GM19351 (cell line): ENCODE measurements at regions not wholly inside any gene's neighbourhood (a gene's known extent, or its start where the extent isn't known, plus 50 kb on each side); places are given as distances from the start of the nearest gene placed in this dataset.

ENCODE experiments used
- ATAC-seq: cut with Tn5 transposase; IDR thresholded peaks from one replicate; pipeline ENCODE4 v1.9.1; 2021; ENCODE audit warnings: mild to moderate bottlenecking, moderate library complexity; ENCODE audit not compliant: unreplicated experiment

DNA sequence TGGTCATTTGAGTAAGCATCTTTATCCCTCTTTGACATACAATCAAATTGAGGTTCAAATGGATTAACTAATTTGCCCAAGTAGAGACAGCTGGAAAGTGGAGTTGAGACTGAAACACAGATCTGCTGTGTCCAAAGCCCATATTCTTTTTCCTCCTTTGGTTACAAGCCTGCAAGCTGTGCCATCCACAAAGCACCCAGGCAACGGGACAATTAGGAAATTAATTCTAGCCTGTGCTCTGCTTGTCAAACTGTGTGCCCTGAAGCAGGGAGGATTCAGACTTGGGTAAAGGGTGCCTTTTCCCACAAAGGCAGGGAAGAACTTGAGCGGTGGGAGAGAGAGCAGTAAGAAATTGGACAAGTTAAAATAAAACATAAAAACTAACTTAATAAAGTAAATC, 127.9 kb downstream of the DTWD1 start:
- ATAC-seq, result no peak

DNA sequence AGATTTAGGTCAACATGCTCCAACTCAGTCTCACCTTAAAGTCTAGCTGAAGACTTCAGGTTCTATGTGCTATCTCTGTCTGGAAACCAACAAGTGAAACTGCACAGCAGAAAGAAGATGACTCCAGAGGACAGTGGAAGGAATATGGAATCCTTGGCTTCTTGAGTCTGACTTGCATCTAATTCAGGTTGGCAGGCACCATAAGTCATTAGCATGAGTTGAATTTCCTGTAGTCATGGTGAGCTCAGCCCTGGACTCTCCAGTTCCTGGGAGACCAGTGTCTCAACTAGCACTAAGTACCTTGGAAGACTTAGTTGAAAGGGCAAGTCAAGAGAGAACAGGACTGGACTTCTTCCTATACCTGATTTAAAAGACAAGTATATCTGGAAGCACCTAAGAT, 129.7 kb downstream of the DTWD1 start:
- no peak for ATAC-seq

DNA sequence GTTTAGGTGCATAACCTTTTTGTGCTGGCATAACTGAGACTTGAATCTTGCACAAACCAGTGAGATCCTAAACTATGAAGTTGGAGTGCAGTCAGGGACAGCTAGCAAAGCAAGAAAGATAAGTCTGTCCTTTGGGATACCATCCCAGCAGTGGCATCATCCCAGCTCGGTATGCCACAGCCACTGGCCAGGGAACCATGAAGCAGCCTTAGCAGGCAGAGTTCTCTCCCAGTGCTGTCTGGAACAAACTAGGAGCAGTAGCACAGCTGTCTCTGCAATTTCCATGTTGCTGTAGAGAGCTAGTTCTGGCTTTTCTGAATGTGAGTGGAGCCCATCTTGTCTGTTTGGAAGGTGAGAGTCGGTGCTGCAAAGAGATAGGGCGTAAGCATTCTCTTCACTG, 130.3 kb downstream of the DTWD1 start:
- ATAC-seq, result no peak

DNA sequence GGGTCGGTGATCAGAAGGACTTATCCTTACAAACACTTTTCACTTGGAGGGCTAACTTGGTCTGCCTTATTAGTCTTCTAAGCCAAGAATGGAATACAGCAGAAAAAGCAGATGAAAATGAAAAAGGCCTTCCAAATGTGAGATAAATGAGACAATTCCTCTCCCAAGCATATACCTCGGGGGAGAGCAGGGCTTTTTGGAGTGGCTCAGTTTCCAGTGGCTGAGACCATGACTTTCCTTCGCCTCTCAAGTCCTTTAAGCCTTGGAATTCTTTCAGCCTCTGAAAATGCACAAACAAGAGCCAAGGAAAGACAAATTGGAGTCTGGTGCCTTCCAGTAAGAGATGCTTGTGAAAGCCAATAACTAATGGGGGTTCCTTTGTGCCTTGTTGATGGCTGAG, 130.9 kb downstream of the DTWD1 start:
- no peak for ATAC-seq

DNA sequence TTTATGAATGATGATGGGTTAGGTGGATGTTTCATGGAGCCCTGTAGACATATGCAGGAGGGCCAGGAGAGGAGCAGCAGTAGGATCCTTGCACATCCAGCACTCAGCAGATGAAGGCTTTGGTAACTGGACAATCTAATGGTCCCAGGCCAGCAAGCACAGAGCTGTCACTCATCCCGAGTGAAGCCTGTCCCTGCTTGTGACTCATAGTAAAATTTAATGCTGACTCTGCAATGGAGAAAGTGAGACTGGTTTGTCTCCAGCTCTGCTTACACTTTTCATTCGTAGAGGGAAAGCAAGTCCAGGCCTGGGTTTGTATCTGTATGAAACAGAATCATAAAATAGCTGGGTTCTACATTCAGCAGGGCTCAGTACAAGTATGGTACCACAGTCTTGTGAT, 131.7 kb downstream of the DTWD1 start:
- no peak for ATAC-seq

DNA sequence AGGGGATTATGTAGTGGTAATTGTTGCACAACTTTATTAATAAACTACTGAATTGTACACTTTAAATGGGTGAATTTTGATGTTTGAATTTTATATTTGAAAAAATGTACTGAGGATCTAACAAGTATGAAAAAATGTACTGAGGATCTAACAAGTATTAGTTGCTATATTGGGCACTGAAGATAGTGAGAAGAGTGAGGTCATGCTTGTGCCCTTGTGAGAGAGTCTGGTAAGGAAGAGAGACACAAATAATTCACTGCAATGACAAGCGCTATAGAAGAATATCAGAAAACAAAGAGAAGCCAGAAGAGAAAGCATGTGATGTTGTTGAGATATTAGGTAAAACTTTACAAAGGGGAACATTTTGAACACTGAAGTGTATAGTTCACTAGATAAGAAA, 137.6 kb downstream of the DTWD1 start:
- no peak for ATAC-seq

DNA sequence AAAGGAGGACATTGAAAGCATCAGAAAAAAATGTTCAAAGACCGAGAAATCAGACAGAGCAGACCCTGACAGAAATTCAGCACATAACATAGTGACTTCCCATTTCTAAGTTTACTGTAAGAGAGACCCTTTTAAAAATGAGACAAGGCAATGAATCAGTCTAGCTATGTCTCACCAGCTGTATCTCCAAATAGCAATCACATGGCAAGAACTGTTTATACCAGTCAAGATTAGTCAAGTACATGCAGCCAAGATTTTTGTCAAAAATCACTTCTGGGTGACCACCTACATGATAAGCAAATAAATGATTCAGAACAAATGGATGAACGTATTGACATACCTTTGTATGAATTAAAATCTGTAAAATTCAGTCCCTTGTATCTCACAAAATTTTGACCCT, 138.0 kb downstream of the DTWD1 start:
- ATAC-seq, result no peak

DNA sequence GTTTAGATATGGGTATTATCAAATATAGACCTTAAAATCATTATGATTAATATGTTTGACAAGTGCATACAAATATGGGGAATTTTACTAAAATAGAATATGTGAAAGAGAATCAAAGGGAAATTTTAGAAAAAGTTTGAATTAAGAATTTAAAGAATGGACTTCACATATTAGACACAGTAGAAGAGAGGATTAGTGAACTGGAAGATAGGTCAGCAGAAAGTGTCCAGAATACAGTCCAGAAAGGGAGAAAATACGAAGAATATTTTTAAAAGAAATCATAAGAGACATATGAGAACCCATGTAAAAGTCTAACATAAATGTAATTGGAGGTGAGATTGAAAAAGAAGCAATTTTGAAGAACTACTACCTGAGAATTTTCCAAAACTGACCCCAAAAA, 139.9 kb downstream of the DTWD1 start:
- no peak for ATAC-seq

DNA sequence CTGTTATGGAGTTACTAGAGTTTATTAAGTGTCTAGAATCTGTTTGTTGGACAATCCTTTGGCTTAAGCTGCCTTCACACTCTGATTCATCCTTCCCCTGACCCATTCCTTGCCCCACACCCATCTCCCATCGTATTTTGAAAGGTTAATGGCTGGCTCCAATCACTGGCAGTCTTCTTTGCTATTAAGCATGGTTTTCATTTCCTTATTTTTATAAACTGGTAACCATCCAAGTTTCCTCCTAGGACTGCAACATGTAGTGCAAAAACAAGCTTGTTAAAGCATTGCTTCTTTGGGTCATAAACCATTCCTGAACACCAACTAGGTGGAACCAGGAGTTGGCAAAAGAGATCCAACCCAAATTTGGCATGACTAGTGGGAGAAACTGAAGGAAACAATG, 148.4 kb downstream of the DTWD1 start:
- no peak for ATAC-seq

DNA sequence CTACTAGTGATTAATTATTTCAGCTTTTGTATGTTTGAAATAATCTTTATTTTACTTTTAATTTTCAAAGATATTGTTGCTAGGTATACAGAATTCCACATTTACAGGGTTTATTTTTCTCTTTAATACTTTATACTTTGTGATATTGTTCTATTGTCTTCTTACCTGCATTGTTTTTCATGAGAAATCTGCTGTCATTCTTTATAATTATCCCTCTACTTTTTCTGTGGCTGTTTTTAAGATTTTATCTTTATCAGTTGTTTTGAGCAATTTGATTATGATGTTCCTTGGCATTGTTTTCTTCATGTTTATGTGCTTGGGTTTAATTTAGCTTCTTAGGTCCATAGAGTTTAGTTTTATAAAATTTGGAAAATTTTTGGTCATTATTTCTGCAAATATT, 168.6 kb downstream of the DTWD1 start:
- no peak for ATAC-seq

DNA sequence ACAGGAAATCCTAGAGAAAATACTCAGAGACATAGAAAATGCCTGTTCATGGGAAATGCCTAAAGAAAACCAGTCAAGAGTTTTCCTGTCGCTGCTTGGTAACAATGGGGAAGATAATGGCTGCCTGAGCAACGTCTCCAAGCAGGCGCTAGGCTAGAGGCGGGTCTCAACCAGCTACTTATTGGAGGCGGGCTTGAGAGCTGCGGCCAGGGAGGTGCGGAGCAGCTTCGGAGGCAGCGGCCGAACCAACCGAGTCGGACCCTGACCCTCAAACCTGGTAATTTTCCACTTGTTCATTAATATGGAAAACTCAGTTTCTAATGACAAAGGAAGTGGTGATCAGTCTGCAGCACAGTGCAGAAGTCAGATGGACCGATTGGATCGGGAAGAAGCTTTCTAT, 173.1 kb downstream of the DTWD1 start:
- no peak for ATAC-seq

DNA sequence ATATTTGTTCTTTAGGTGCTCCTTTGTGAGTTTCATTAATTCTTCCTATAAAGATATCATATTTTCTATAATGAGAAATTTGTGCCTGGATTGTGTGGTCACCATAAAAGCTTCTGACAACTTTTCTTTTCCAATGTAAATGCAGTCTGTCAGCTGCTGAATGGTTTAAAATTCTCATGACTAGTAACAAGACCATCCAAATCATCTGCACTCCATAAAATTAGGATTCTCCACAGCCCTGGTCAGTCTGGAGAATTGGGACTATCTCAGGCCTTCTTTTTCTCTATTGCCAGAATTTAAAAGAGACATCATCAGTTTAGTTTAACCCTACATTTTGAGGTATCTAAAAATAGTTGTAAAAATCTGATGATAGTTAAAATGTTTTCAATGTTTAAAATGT, 180.9 kb downstream of the DTWD1 start:
- ATAC-seq, result no peak
